Ureter (tissue), 1 donor: ENCODE measurements at regions not wholly inside any gene's neighbourhood (a gene's known extent, or its start where the extent isn't known, plus 50 kb on each side); places are given as distances from the start of the nearest gene placed in this dataset.
"Not testable (repeated sequence)": the region's sequence is repeated elsewhere in the genome, so short reads cannot be mapped to it uniquely, and the experiment has no call there.

Experiments
- DNase-seq: peaks from one replicate; pipeline ENCODE4 v3.0.0-alpha.2; 2020; ENCODE audit warnings: low spot score
- donor health status: DM: yes; HTN: yes; CAD: no.

DNA sequence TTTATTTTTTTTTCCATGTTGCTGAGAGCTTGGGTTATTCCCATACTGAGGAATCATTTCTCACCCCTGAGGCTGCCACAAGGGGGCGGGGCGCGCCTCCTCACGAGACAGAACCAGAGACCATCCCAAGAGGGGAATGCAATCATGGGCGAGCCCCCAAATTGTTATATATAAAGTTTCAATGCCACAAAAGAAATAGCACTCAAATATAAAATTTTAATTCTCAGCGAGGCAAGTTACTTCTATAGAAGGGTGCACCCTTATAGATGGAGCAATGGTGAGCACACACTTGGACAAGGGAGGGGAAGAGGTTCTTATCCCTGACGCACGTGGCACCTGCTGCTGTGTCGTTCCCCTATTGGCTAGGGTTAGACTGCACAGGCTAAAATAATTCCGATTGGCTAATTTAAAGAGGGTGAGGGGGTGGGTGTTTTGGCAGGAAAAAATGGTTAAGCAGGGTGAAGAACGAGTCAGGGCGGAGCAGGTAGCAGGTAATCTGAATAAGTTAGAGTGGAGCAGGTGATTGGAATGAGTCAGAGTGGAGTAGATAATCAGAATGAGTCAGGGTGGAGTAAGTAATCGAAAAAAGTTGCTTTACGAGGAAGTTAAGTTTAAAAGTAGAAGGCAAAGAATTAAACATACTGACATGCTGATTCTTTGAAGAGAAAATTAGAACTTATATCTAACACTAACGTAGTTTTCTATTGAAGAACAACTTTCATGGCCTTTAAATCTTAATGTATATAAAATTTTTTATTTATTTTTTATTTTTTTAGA lies 177.5 kb downstream of the MTCL1 start:
- no peak for DNase-seq

DNA sequence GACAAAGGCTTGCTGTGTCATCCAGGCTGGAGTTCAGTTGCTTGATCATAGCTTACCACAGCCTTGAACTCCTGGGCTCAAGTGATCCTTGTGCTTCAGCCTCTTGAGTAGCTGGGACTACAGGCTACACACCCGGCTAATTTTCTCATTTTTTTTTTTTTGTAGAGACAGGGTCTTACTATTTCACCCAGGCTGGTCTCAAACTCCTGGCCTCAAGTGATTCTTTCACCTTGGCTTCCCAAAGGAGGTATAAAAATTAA lies 178.0 kb downstream of the MTCL1 start:
- DNase-seq = no peak

DNA sequence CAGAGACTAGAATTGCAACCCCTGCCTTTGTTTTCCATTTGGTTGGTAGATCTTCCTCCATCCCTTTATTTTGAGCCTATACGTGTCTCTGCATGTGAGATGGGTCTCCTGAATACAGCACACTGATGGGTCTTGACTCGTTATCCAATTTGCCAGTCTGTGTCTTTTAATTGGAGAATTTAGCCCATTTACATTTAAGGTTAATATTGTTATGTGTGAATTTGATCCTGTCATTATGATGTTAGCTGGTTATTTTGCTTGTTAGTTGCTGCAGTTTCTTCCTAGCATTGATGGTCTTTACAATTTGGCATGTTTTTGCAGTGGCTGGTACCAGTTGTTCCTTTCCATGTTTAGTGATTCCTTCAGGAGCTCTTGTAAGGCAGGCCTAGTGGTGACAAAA lies 182.5 kb downstream of the MTCL1 start:
- not testable (repeated sequence) for DNase-seq

DNA sequence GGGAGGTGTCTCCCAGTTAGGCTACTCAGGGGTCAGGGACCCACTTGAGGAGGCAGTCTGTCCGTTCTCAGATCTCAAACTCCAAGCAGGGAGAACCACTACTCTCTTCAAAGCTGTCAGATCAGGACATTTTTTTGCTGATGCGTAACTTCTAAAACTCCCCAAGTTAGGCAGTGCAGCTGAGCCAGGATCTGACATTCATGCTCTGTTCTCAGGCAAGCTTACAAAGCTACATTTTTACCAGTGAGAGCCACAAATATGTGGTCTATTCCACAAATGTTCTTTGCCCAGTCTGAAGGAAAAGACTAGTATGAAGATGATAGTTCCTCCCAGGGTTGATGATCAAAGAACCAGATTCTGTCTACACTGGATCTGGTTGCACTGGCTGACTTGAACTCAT lies 184.1 kb downstream of the MTCL1 start:
- no peak for DNase-seq

DNA sequence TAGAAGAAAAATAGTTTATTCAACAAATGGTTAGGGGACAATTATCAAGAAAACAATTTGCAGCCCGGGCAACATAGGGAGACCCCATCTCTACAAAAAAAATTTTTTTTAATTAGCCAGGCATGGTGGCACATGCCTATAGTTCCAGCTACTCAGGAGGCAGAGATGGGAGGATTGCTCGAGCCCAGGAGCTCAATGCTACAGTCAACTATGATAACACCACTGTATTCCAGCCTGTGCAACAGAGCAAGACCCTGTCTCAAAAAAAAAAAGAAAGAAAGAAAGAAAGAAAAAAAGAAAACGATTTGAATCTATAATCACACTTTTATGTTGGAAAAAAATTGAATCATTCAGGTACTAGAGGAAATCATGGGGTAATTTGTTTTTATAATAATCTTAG lies 185.1 kb downstream of the MTCL1 start:
- not testable (repeated sequence) for DNase-seq

DNA sequence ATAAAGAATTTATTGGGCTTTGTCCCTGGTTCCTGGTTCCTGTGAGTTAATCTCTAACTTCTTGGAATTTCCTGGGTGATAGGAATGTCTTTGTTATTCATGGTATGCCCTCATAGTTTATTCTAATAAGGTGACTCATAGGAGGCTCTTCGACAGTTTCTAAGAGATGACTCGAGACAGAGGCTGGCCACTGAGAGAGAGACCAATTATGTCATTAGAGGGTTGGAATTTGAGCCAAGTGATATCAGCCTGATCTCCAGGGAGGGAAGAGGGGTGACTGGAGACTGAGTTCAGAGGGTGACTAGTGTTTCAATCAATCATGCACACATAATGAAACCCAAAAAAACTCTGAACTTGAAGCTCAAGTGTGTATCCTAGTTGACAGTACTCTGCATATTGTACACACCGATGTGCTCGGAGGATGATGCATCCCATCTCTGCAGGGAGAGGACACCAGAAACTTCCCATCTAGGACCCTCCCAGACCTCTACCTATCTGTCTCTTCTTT lies 185.7 kb downstream of the MTCL1 start:
- DNase-seq = no peak

- DNase-seq = no peak
Observed at GRCh38 chr18:8893221-8893620, 187.9 kb downstream of the MTCL1 start.

- no peak for DNase-seq
Observed at GRCh38 chr18:8893628-8894231, 188.4 kb downstream of the MTCL1 start.

DNA sequence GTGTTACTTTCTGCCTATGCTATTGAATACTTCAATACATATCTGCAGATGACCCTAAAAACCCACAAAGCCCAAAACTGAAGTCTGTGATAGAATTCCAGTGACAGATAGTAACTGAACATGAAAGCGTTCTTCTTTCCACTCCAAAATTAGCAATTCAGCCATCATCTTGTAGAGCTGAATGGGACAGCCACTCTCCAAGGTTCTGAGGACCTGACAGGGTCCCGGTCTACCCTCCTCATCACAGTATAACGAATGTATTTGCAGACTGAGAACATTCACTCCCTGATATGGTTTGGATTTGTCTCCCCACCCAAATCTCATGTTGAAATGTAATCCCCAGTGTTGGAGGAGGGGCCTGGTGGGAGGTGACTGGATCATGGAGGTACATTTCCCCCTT lies 189.5 kb downstream of the MTCL1 start:
- DNase-seq = no peak

DNA sequence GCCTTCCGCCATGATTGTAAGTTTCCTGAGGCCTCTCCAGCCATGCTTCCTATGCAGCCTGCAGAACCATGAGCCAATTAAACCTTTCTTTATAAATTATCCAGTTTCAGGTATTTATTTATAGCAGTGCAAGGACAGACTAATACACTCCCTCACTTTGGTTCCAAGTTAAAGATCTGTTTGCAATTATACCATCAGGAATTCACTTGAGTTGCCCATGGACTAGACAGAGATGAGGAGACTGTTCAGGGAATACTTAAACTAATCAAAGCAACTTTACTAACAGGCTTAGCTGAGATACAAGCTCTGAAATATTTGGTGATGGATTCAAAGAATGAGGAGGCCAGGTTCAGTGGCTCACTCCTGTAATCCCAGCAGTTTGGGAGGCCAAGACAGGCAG lies 190.0 kb downstream of the MTCL1 start:
- DNase-seq = no peak

DNA sequence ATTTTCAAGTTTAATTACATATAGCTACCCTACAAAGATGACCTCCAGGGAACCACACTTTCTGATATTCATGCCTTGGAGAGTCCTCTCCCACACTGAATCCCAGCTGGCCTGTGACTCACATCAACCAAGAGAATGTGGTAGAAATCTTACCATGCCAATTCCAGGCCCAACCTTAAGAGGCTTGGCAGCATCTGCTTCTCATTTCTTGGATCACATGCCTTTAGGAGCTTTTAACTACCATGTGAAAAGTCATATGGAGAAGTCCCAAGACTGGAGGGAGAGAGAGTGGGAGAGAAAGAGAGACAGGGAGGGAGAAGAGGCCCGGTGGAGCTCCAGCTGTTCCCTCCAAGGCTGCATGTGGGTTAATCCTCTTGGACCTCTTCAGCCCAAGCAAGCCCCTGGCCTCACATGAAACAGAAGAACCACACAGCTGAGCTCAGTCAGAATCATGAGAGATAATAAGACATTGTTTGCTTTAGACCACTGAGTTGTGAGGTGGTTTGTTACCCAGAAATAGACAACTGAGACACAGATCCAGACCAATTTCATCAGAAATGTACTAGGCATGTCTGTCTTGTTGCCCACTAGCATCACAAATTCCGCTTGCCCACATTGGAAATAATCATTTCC lies 190.7 kb downstream of the MTCL1 start:
- no peak for DNase-seq

- DNase-seq = no peak
Observed at GRCh38 chr18:8899000-8899399, 193.6 kb downstream of the MTCL1 start.

GRCh38 chr18:8900552-8900951 lies 195.2 kb downstream of the MTCL1 start:
- DNase-seq = no peak

- DNase-seq = no peak
Observed at GRCh38 chr18:8901019-8901418, 195.7 kb downstream of the MTCL1 start.

DNA sequence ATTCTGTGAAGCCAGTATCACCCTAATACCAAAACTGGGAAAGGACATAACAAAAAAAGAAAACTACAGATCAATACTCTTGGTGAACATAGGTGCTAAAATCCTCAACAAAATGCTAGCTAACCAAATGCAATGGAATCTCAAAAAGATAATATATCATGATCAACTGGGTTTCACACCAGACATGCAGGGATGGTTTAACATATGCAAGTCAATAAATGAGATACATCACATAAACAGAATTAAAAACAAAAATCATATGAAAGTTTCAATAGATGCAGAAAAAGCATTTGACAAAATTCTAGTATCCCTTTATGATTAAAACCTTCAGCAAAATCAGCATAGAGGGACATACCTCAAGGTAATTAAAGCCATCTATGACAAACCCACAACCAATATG lies 198.2 kb upstream of the NDUFV2 start:
- DNase-seq = no peak

- no peak for DNase-seq
Observed at GRCh38 chr18:8908792-8909510, 193.5 kb upstream of the NDUFV2 start.

DNA sequence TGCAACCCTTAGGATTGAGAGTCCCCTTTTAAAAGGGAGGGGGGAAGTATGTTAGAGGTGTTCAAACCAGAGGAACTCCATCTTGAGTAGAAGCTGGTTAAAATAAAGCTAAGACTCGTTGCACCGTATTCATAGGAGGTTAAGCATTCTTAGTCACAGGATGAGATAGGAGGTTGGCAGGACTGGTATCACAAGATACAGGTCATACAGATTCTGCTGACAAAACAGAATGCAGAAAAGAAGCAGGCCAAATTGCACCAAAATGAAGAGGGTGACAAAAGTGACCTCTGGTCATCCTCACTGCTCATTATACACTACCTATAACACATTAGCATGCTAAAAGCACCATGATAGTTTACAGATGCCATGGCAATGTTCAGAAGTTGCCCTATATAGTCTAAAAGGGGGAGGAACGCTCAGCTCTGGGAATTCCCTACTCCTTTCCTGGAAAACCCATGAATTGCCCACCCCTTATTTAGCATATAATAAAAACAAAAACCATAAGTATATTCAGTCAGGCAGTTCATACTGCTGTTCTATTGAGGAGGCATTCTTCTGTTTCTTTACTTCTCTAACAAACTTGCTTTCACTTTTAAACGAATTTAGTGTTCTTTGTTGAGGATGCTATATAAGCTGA lies 192.2 kb upstream of the NDUFV2 start:
- no peak for DNase-seq

- DNase-seq = no peak
Observed at GRCh38 chr18:8910843-8911242, 191.7 kb upstream of the NDUFV2 start.

GRCh38 chr18:8911408-8912340 lies 190.8 kb upstream of the NDUFV2 start:
- DNase-seq = no peak

GRCh38 chr18:8912348-8913326 lies 189.9 kb upstream of the NDUFV2 start:
- no peak for DNase-seq
